ENCODE measurements at regions not wholly inside any gene's neighbourhood (a gene's known extent, or its start where the extent isn't known, plus 50 kb on each side); places are given as distances from the start of the nearest gene placed in this dataset.

DNA sequence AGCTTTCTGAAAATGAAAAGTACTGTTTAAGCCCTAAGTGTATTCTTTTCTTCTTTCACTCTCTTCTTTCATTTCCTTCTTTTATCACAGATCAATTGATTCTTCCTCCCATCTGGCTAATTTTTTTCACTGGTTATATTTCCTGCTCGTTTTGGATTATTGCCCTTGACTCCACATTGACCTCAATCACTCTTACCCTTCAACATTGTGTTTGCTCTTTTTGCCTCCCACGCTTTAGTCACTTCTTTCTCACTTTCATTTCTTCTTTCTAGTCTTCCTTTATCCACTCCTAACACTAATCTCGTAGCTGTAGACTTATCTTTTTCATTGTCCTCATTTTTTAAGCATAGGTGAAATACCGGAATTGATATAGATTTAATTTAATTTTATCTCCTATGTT lies 320.3 kb upstream of the VRK2 start:
- no peak for TF ChIP-seq ZC3H10 (CRISPR knock-in tag; IDR thresholded peaks at IDR 0.05)
- TF ChIP-seq, protein P1, sequence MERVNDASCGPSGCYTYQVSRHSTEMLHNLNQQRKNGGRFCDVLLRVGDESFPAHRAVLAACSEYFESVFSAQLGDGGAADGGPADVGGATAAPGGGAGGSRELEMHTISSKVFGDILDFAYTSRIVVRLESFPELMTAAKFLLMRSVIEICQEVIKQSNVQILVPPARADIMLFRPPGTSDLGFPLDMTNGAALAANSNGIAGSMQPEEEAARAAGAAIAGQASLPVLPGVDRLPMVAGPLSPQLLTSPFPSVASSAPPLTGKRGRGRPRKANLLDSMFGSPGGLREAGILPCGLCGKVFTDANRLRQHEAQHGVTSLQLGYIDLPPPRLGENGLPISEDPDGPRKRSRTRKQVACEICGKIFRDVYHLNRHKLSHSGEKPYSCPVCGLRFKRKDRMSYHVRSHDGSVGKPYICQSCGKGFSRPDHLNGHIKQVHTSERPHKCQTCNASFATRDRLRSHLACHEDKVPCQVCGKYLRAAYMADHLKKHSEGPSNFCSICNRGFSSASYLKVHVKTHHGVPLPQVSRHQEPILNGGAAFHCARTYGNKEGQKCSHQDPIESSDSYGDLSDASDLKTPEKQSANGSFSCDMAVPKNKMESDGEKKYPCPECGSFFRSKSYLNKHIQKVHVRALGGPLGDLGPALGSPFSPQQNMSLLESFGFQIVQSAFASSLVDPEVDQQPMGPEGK (CRISPR knock-in tag; IDR thresholded peaks at IDR 0.05; ENCODE audit: borderline replicate concordance), result no peak
- TF ChIP-seq, protein P2, sequence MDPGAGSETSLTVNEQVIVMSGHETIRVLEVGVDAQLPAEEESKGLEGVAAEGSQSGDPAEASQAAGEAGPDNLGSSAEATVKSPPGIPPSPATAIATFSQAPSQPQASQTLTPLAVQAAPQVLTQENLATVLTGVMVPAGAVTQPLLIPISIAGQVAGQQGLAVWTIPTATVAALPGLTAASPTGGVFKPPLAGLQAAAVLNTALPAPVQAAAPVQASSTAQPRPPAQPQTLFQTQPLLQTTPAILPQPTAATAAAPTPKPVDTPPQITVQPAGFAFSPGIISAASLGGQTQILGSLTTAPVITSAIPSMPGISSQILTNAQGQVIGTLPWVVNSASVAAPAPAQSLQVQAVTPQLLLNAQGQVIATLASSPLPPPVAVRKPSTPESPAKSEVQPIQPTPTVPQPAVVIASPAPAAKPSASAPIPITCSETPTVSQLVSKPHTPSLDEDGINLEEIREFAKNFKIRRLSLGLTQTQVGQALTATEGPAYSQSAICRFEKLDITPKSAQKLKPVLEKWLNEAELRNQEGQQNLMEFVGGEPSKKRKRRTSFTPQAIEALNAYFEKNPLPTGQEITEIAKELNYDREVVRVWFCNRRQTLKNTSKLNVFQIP (CRISPR knock-in tag; IDR thresholded peaks at IDR 0.05; ENCODE audit: borderline replicate concordance, low read depth), result no peak
- no peak for TF ChIP-seq TOX (CRISPR knock-in tag; IDR thresholded peaks at IDR 0.05; ENCODE audit: borderline replicate concordance)
- no peak for TF ChIP-seq ZNF70 (CRISPR knock-in tag; IDR thresholded peaks at IDR 0.05)
- TF ChIP-seq ARNTL (CRISPR knock-in tag; IDR thresholded peaks at IDR 0.05; ENCODE audit: borderline replicate concordance, low read depth), result no peak
- no peak for TF ChIP-seq ESRRG (CRISPR knock-in tag; IDR thresholded peaks at IDR 0.05)
- no peak for TF ChIP-seq ZNF565 (CRISPR knock-in tag; conservative IDR thresholded peaks at IDR 0.05; ENCODE audit: low read depth)
- no peak for TF ChIP-seq ZFP30 (CRISPR knock-in tag; IDR thresholded peaks at IDR 0.05)
- no peak for TF ChIP-seq ZFP3 (CRISPR knock-in tag; IDR thresholded peaks at IDR 0.05)
- TF ChIP-seq, protein P3, sequence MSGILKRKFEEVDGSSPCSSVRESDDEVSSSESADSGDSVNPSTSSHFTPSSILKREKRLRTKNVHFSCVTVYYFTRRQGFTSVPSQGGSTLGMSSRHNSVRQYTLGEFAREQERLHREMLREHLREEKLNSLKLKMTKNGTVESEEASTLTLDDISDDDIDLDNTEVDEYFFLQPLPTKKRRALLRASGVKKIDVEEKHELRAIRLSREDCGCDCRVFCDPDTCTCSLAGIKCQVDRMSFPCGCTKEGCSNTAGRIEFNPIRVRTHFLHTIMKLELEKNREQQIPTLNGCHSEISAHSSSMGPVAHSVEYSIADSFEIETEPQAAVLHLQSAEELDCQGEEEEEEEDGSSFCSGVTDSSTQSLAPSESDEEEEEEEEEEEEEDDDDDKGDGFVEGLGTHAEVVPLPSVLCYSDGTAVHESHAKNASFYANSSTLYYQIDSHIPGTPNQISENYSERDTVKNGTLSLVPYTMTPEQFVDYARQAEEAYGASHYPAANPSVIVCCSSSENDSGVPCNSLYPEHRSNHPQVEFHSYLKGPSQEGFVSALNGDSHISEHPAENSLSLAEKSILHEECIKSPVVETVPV (CRISPR knock-in tag; IDR thresholded peaks at IDR 0.05), result no peak
- TF ChIP-seq PPARA (CRISPR knock-in tag; IDR thresholded peaks at IDR 0.05; ENCODE audit: borderline replicate concordance), result no peak
- TF ChIP-seq TCF4 (CRISPR knock-in tag; IDR thresholded peaks at IDR 0.05; ENCODE audit: borderline replicate concordance), result no peak
- TF ChIP-seq BACH2 (CRISPR knock-in tag; IDR thresholded peaks at IDR 0.05; ENCODE audit: borderline replicate concordance), result no peak
- TF ChIP-seq ZNF8 (CRISPR knock-in tag; IDR thresholded peaks at IDR 0.05), result no peak
- ATAC-seq, result no peak

DNA sequence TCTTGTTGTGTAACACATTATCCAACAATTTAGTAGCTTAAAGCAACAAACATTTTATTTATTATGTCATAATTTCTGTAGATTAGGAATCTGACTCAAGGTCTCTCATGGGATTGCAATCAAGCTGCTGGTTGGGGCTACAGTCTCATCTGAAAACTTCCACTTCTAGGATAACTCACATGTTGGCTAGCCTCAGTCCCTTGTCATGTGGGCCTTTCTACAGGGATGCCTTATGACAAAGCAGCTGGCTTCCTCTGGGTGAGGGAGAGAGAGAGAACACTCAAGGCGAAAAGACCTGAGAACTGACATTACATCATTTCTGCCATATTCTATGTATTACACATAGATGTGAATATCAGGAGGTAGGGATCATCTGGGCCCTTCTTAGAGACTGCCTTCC lies 317.9 kb upstream of the VRK2 start:
- TF ChIP-seq CSDC2 (CRISPR knock-in tag; IDR thresholded peaks at IDR 0.05) (no peak), ARNTL (CRISPR knock-in tag; IDR thresholded peaks at IDR 0.05; ENCODE audit: borderline replicate concordance, low read depth) (no peak), GLIS3 (CRISPR knock-in tag; IDR thresholded peaks at IDR 0.05) (no peak)
- no peak for ATAC-seq

DNA sequence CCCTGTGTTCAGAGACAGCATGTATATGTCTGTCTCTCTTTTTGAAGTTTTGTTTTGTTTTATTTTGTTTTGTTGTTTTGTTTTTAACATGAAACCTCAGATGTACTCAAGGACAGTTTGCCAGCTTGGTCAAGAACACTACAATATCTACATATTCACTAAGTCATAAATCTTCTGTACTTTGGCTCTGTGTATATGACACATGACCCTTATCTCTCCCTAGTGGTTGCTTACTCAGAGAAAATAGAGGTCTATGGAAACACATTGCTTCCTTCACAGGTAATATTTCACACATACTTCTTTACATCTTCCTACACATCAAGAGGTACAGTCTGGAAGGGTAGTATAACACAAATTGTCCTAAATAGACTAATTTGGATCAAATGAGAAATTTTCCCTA lies 312.6 kb upstream of the VRK2 start:
- TF ChIP-seq BACH2 (CRISPR knock-in tag; IDR thresholded peaks at IDR 0.05; ENCODE audit: borderline replicate concordance), result no peak
- no peak for TF ChIP-seq ESRRG (CRISPR knock-in tag; IDR thresholded peaks at IDR 0.05)
- no peak for TF ChIP-seq GLIS3 (CRISPR knock-in tag; IDR thresholded peaks at IDR 0.05)
- TF ChIP-seq PPARA (CRISPR knock-in tag; IDR thresholded peaks at IDR 0.05; ENCODE audit: borderline replicate concordance), result no peak
- TF ChIP-seq OSR1 (CRISPR knock-in tag; IDR thresholded peaks at IDR 0.05), result no peak
- no peak for TF ChIP-seq ZNF8 (CRISPR knock-in tag; IDR thresholded peaks at IDR 0.05)
- no peak for TF ChIP-seq ARNTL (CRISPR knock-in tag; IDR thresholded peaks at IDR 0.05; ENCODE audit: borderline replicate concordance, low read depth)
- TF ChIP-seq ZNF70 (CRISPR knock-in tag; IDR thresholded peaks at IDR 0.05), result no peak
- TF ChIP-seq, protein P1 (CRISPR knock-in tag; IDR thresholded peaks at IDR 0.05; ENCODE audit: borderline replicate concordance), result no peak
- TF ChIP-seq, protein P3 (CRISPR knock-in tag; IDR thresholded peaks at IDR 0.05), result no peak
- TF ChIP-seq, protein P4, sequence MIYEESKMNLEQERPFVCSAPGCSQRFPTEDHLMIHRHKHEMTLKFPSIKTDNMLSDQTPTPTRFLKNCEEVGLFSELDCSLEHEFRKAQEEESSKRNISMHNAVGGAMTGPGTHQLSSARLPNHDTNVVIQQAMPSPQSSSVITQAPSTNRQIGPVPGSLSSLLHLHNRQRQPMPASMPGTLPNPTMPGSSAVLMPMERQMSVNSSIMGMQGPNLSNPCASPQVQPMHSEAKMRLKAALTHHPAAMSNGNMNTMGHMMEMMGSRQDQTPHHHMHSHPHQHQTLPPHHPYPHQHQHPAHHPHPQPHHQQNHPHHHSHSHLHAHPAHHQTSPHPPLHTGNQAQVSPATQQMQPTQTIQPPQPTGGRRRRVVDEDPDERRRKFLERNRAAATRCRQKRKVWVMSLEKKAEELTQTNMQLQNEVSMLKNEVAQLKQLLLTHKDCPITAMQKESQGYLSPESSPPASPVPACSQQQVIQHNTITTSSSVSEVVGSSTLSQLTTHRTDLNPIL (CRISPR knock-in tag; IDR thresholded peaks at IDR 0.05; ENCODE audit: low read depth), result no peak
- TF ChIP-seq TOX (CRISPR knock-in tag; IDR thresholded peaks at IDR 0.05; ENCODE audit: borderline replicate concordance), result no peak
- TF ChIP-seq ZFP3 (CRISPR knock-in tag; IDR thresholded peaks at IDR 0.05), result no peak
- no peak for ATAC-seq

Measured in SK-N-SH treated with all-trans-retinoic acid at 6 μM for 48 hours (cell line).